ENCODE measurements at regions not wholly inside any gene's neighbourhood (a gene's known extent, or its start where the extent isn't known, plus 50 kb on each side); places are given as distances from the start of the nearest gene placed in this dataset.

- no peak for TF ChIP-seq ZNF518B (CRISPR knock-in tag; IDR thresholded peaks at IDR 0.05)
- TF ChIP-seq KDM2B (CRISPR knock-in tag; IDR thresholded peaks at IDR 0.05) = no peak
- TF ChIP-seq C11orf30 (IDR thresholded peaks at IDR 0.05; ENCODE audit: low read depth) = no peak
- no peak for TF ChIP-seq ZNF224 (CRISPR knock-in tag; IDR thresholded peaks at IDR 0.05)
- TF ChIP-seq CEBPZ (IDR thresholded peaks at IDR 0.05; ENCODE audit: borderline replicate concordance, low read depth, low read length) = no peak
Observed at GRCh38 chr2:120591572-120591971, 144.1 kb upstream of the GLI2 start (continued).
